ENCODE measurements at regions not wholly inside any gene's neighbourhood (a gene's known extent, or its start where the extent isn't known, plus 50 kb on each side); places are given as distances from the start of the nearest gene placed in this dataset.

- TF ChIP-seq CTCF (IDR thresholded peaks at IDR 0.05) (peak; percentile 45; the same call in 1 of the 2 replicates), POLR2AphosphoS5 (IDR thresholded peaks at IDR 0.05; ENCODE audit: low read depth, low read length) (no peak), SIN3A (IDR thresholded peaks at IDR 0.05; ENCODE audit: borderline replicate concordance, insufficient read depth, low read depth, low read length) (no peak), TCF7L2 (IDR thresholded peaks at IDR 0.05; ENCODE audit: low read depth, low read length) (no peak)
- TF ChIP-seq, protein P1, sequence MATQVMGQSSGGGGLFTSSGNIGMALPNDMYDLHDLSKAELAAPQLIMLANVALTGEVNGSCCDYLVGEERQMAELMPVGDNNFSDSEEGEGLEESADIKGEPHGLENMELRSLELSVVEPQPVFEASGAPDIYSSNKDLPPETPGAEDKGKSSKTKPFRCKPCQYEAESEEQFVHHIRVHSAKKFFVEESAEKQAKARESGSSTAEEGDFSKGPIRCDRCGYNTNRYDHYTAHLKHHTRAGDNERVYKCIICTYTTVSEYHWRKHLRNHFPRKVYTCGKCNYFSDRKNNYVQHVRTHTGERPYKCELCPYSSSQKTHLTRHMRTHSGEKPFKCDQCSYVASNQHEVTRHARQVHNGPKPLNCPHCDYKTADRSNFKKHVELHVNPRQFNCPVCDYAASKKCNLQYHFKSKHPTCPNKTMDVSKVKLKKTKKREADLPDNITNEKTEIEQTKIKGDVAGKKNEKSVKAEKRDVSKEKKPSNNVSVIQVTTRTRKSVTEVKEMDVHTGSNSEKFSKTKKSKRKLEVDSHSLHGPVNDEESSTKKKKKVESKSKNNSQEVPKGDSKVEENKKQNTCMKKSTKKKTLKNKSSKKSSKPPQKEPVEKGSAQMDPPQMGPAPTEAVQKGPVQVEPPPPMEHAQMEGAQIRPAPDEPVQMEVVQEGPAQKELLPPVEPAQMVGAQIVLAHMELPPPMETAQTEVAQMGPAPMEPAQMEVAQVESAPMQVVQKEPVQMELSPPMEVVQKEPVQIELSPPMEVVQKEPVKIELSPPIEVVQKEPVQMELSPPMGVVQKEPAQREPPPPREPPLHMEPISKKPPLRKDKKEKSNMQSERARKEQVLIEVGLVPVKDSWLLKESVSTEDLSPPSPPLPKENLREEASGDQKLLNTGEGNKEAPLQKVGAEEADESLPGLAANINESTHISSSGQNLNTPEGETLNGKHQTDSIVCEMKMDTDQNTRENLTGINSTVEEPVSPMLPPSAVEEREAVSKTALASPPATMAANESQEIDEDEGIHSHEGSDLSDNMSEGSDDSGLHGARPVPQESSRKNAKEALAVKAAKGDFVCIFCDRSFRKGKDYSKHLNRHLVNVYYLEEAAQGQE (IDR thresholded peaks at IDR 0.05; ENCODE audit: insufficient read depth in 1 of 2, low read depth in 2 of 2, low read length in 1 of 2) = no peak
Measured at GRCh38 chrX:92232182-92232581, 453.0 kb downstream of the PCDH11X start.
